Sigmoid colon (tissue), 6 donors: ENCODE measurements at regions not wholly inside any gene's neighbourhood (a gene's known extent, or its start where the extent isn't known, plus 50 kb on each side); places are given as distances from the start of the nearest gene placed in this dataset.
"Not testable (repeated sequence)": the region's sequence is repeated elsewhere in the genome, so short reads cannot be mapped to it uniquely, and the experiment has no call there.

Source experiments
- DNase-seq: peaks from one replicate; pipeline ENCODE4 v3.0.0-alpha.2; 2019
- H3K27ac ChIP-seq, 4 donors: fragments of 200-600 bp; sonication (generic); one replicate each; pipeline ENCODE4 v1.5.1; 2016 to 2019; ENCODE audit warnings: mild to moderate bottlenecking in 1 of 4
- H3K27me3 ChIP-seq, 3 donors: fragments of 200-600 bp; sonication (generic); one replicate each; pipeline ENCODE4 v1.5.1; 2019; ENCODE audit warnings: mild to moderate bottlenecking in 1 of 3
- H3K36me3 ChIP-seq, 4 donors: fragments of 200-600 bp; sonication (generic); one replicate each; pipeline ENCODE4 v1.5.1; 2016 to 2019
- H3K4me1 ChIP-seq, 4 donors: fragments of 200-600 bp; sonication (generic); one replicate each; pipeline ENCODE4 v1.5.1; 2017 to 2019
- H3K4me3 ChIP-seq, 4 donors: fragments of 200-600 bp; sonication (generic); one replicate each; pipeline ENCODE4 v1.5.1; 2017 to 2019; ENCODE audit warnings: mild to moderate bottlenecking in 2 of 4, moderate library complexity in 1 of 4
- H3K9me3 ChIP-seq, 4 donors: fragments of 200-600 bp in 3 of 4; sonication (generic) in 3 of 4; one replicate each; pipeline versions ENCODE4 v1.5.1 to v1.6.1; 2013 to 2019
- CTCF ChIP-seq, 4 experiments: fragments of 450-650 bp in 3 of 4; fragments of 200-600 bp in 1 of 4; IDR thresholded peaks; one replicate each; pipeline ENCODE4 v1.5.1; 2016 to 2019; ENCODE audit warnings: antibody characterized with exemption in 4 of 4, mild to moderate bottlenecking in 3 of 4, moderate library complexity in 2 of 4
- EP300 ChIP-seq, 4 donors: sonication (generic); formaldehyde crosslinking; IDR thresholded peaks; one replicate each; pipeline ENCODE4 v1.6.1; 2017; ENCODE audit warnings: antibody characterized with exemption in 4 of 4
- POLR2A ChIP-seq, 2 donors: fragments of 450-650 bp; IDR thresholded peaks; one replicate each; pipeline ENCODE4 v1.6.1; 2016; ENCODE audit warnings: antibody characterized with exemption in 2 of 2, mild to moderate bottlenecking in 2 of 2, moderate library complexity in 2 of 2
- POLR2AphosphoS5 ChIP-seq, 4 donors: sonication (generic); formaldehyde crosslinking; IDR thresholded peaks; one replicate each; pipeline ENCODE4 v1.6.1; 2017; ENCODE audit warnings: antibody characterized with exemption in 4 of 4
- WGBS, 2 donors: extraction: QIAGEN DNeasy Blood & Tissue Kit; methylation state at CpG; one replicate each; pipeline ENCODE4 v1.1.7; 2013; 5-methylcytosine and 5-hydroxymethylcytosine counted together
- intact Hi-C: fragments of 100-400 bp; cut with DNase I; formaldehyde crosslinking; loops from one replicate; pipeline ENCODE4 v1.15.1; 2023
- donor health status: healthy with polysubstance abuse.
- donor health status: healthy.

- no peaks in the 10 kb centered on the region for H3K27me3 ChIP-seq
- no peak overlapping the region for H3K4me3 ChIP-seq
- no peaks in the 10 kb centered on the region for H3K4me1 ChIP-seq
- no peaks in the 10 kb centered on the region for H3K9me3 ChIP-seq
- DNase-seq, result no peak
- H3K27ac ChIP-seq, result no peak overlapping the region
- no peak for TF ChIP-seq EP300 (IDR thresholded peaks at IDR 0.05)
- TF ChIP-seq POLR2AphosphoS5 (IDR thresholded peaks at IDR 0.05), result no peak
- no peak for TF ChIP-seq CTCF (IDR thresholded peaks at IDR 0.05)
- no peak for TF ChIP-seq POLR2A (IDR thresholded peaks at IDR 0.05)
- intact Hi-C loops, result no loop called here
- H3K36me3 ChIP-seq, result no peaks in the 10 kb centered on the region
Measured at GRCh38 chr4:163707873-163708272, 213.4 kb downstream of the TMA16 start.

- 94 to 99% methylated on average over 1 of the region's 1 CpG for WGBS, 2 donors
- intact Hi-C loops, result no loop called here
- TF ChIP-seq POLR2A (IDR thresholded peaks at IDR 0.05) (no peak), CTCF (IDR thresholded peaks at IDR 0.05) (no peak), POLR2AphosphoS5 (IDR thresholded peaks at IDR 0.05) (no peak), EP300 (IDR thresholded peaks at IDR 0.05) (no peak)
Measured at GRCh38 chr4:163709601-163710000, 215.1 kb downstream of the TMA16 start.

GRCh38 chr4:163710158-163710557, 215.7 kb downstream of the TMA16 start:
- H3K27ac ChIP-seq, result no peak overlapping the region
- DNase-seq, result no peak
- no peak overlapping the region for H3K4me3 ChIP-seq
- no peak for TF ChIP-seq POLR2A (IDR thresholded peaks at IDR 0.05)
- TF ChIP-seq EP300 (IDR thresholded peaks at IDR 0.05), result no peak
- TF ChIP-seq POLR2AphosphoS5 (IDR thresholded peaks at IDR 0.05), result no peak
- no peak for TF ChIP-seq CTCF (IDR thresholded peaks at IDR 0.05)
- no peaks in the 10 kb centered on the region for H3K4me1 ChIP-seq
- H3K9me3 ChIP-seq, result no peaks in the 10 kb centered on the region
- H3K36me3 ChIP-seq, result no peaks in the 10 kb centered on the region
- intact Hi-C loops, result no loop called here
- 72 to 87% methylated on average over 2 of the region's 2 CpGs for WGBS, 2 donors
- no peaks in the 10 kb centered on the region for H3K27me3 ChIP-seq

More at GRCh38 chr4:163709601-163710000, 215.1 kb downstream of the TMA16 start:
- DNase-seq, result no peak
- Histone ChIP-seq H3K27ac (no peak overlapping the region), H3K4me1 (no peaks in the 10 kb centered on the region), H3K36me3 (no peaks in the 10 kb centered on the region), H3K4me3 (no peak overlapping the region), H3K9me3 (no peaks in the 10 kb centered on the region), H3K27me3 (no peaks in the 10 kb centered on the region)

- H3K27ac ChIP-seq, H3K27me3 ChIP-seq, H3K36me3 ChIP-seq, intact Hi-C loops, DNase-seq, H3K4me1 ChIP-seq, H3K9me3 ChIP-seq, H3K4me3 ChIP-seq: not testable (repeated sequence)
- WGBS, 2 donors, result 94 to 95% methylated on average over 9 of the region's 9 CpGs
Measured at GRCh38 chr4:163724495-163724894, 230.0 kb downstream of the TMA16 start.

- Histone ChIP-seq H3K27me3 (no peaks in the 10 kb centered on the region), H3K4me3 (no peak overlapping the region), H3K9me3 (peaks cover 0 to 3% (median 1%) of the 10 kb centered on the region in 4 donors), H3K4me1 (no peaks in the 10 kb centered on the region), H3K36me3 (no peaks in the 10 kb centered on the region), H3K27ac (no peak overlapping the region)
- intact Hi-C loops, result no loop called here
- no peak for DNase-seq
- 72 to 77% methylated on average over 2 of the region's 2 CpGs for WGBS, 2 donors
- TF ChIP-seq POLR2AphosphoS5 (IDR thresholded peaks at IDR 0.05), result no peak
- no peak for TF ChIP-seq EP300 (IDR thresholded peaks at IDR 0.05)
- TF ChIP-seq CTCF (IDR thresholded peaks at IDR 0.05), result no peak
- TF ChIP-seq POLR2A (IDR thresholded peaks at IDR 0.05), result no peak
Measured at GRCh38 chr4:163726641-163727040, 232.2 kb downstream of the TMA16 start.
